ENCODE measurements at regions not wholly inside any gene's neighbourhood (a gene's known extent, or its start where the extent isn't known, plus 50 kb on each side); places are given as distances from the start of the nearest gene placed in this dataset.

- no peak for DNase-seq (ENCODE audit: low read depth)
Observed at GRCh38 chr12:25005376-25005775, 56.5 kb upstream of the BCAT1 start.

- DNase-seq (ENCODE audit: low read depth): no peak
Observed at GRCh38 chr12:25004447-25004846, 55.5 kb upstream of the BCAT1 start.

- DNase-seq (ENCODE audit: low read depth): no peak
Observed at GRCh38 chr12:25001311-25001710, 52.4 kb upstream of the BCAT1 start.
